ENCODE measurements at regions not wholly inside any gene's neighbourhood (a gene's known extent, or its start where the extent isn't known, plus 50 kb on each side); places are given as distances from the start of the nearest gene placed in this dataset.
A peak's percentile ranks its signal among the peaks of the same experiment; 100 is the strongest.
"Not testable (repeated sequence)": the region's sequence is repeated elsewhere in the genome, so short reads cannot be mapped to it uniquely, and the experiment has no call there.

- DNase-seq = no peak
Observed at GRCh38 chr6:96743496-96743895, 93.8 kb downstream of the GPR63 start.

- no peak for DNase-seq
Observed at GRCh38 chr6:96742702-96743101, 94.6 kb downstream of the GPR63 start.

GRCh38 chr6:96735332-96735731, 101.9 kb downstream of the GPR63 start:
- DNase-seq = no peak

GRCh38 chr6:96727144-96727543, 110.1 kb downstream of the GPR63 start:
- DNase-seq = peak; percentile 32

GRCh38 chr6:96725296-96725695, 112.0 kb downstream of the GPR63 start:
- DNase-seq = no peak

GRCh38 chr6:96724641-96725040, 112.6 kb downstream of the GPR63 start:
- DNase-seq = peak; percentile 5

GRCh38 chr6:96723362-96723761, 113.9 kb downstream of the GPR63 start:
- no peak for DNase-seq

GRCh38 chr6:96721227-96721626, 116.0 kb downstream of the GPR63 start:
- no peak for DNase-seq

GRCh38 chr6:96716221-96716620, 121.1 kb downstream of the GPR63 start:
- peak; percentile 37 for DNase-seq

- no peak for DNase-seq
Observed at GRCh38 chr6:96715608-96716007, 121.7 kb downstream of the GPR63 start.

- DNase-seq = peak; percentile 48
Observed at GRCh38 chr6:96704713-96705112, 132.6 kb downstream of the GPR63 start.

- DNase-seq = no peak
Observed at GRCh38 chr6:96702626-96703025, 134.7 kb downstream of the GPR63 start.

- DNase-seq = no peak
Observed at GRCh38 chr6:96700915-96701314, 136.4 kb downstream of the GPR63 start.

GRCh38 chr6:96694429-96694828, 131.5 kb downstream of the FHL5 start:
- DNase-seq = not testable (repeated sequence)

- DNase-seq = no peak
Observed at GRCh38 chr6:96687121-96687520, 124.2 kb downstream of the FHL5 start.

- DNase-seq = no peak
Observed at GRCh38 chr6:96685702-96686101, 122.8 kb downstream of the FHL5 start.

- no peak for DNase-seq
Observed at GRCh38 chr6:96683819-96684528, 121.0 kb downstream of the FHL5 start.

- DNase-seq = no peak
Observed at GRCh38 chr6:96682017-96682416, 119.1 kb downstream of the FHL5 start.

- DNase-seq = no peak
Observed at GRCh38 chr6:96675597-96675996, 112.7 kb downstream of the FHL5 start.

All from DMS53 (cell line).